DMS79 (cell line): ENCODE measurements at regions not wholly inside any gene's neighbourhood (a gene's known extent, or its start where the extent isn't known, plus 50 kb on each side); places are given as distances from the start of the nearest gene placed in this dataset.

ENCODE experiments used
- DNase-seq: peaks from one replicate; lab custom pipeline; 2025; lab: John Stamatoyannopoulos, UW

- DNase-seq, result no peak
These were observed 345.1 kb downstream of the PLOD2 start for GRCh38 chr3:145815707-145816413.

GRCh38 chr3:145817870-145818483, 343.0 kb downstream of the PLOD2 start:
- no peak for DNase-seq

GRCh38 chr3:145820170-145820569, 340.8 kb downstream of the PLOD2 start:
- DNase-seq, result no peak

- no peak for DNase-seq
These were observed 318.6 kb downstream of the PLOD2 start for GRCh38 chr3:145842294-145842902.

GRCh38 chr3:145843561-145843960, 317.4 kb downstream of the PLOD2 start:
- DNase-seq, result no peak

- no peak for DNase-seq
These were observed 311.9 kb downstream of the PLOD2 start for GRCh38 chr3:145849115-145849514.

GRCh38 chr3:145854499-145854898, 306.5 kb downstream of the PLOD2 start:
- DNase-seq, result no peak

GRCh38 chr3:145857956-145858355, 303.0 kb downstream of the PLOD2 start:
- no peak for DNase-seq

- no peak for DNase-seq
These were observed 296.6 kb downstream of the PLOD2 start for GRCh38 chr3:145864336-145864735.

GRCh38 chr3:145865399-145866018, 295.5 kb downstream of the PLOD2 start:
- DNase-seq, result no peak

GRCh38 chr3:145869958-145870357, 291.0 kb downstream of the PLOD2 start:
- no peak for DNase-seq

GRCh38 chr3:145882436-145882835, 278.5 kb downstream of the PLOD2 start:
- DNase-seq, result no peak

GRCh38 chr3:145889730-145890129, 271.3 kb downstream of the PLOD2 start:
- DNase-seq, result no peak

GRCh38 chr3:145892869-145893268, 268.1 kb downstream of the PLOD2 start:
- no peak for DNase-seq

GRCh38 chr3:145893331-145893730, 267.7 kb downstream of the PLOD2 start:
- no peak for DNase-seq

GRCh38 chr3:145898487-145898886, 262.5 kb downstream of the PLOD2 start:
- DNase-seq, result no peak

GRCh38 chr3:145899241-145899640, 261.7 kb downstream of the PLOD2 start:
- no peak for DNase-seq

GRCh38 chr3:145900056-145900829, 260.7 kb downstream of the PLOD2 start:
- DNase-seq, result no peak

GRCh38 chr3:145902166-145902565, 258.8 kb downstream of the PLOD2 start:
- DNase-seq, result no peak

GRCh38 chr3:145903472-145904013, 257.4 kb downstream of the PLOD2 start:
- DNase-seq, result no peak

- DNase-seq, result no peak
These were observed 256.8 kb downstream of the PLOD2 start for GRCh38 chr3:145904138-145904537.

GRCh38 chr3:145906301-145906700, 254.7 kb downstream of the PLOD2 start:
- no peak for DNase-seq
